HL-60 (cell line): ENCODE measurements at regions not wholly inside any gene's neighbourhood (a gene's known extent, or its start where the extent isn't known, plus 50 kb on each side); places are given as distances from the start of the nearest gene placed in this dataset.

Experiments used
- DNase-seq, 2 experiments: peaks; one replicate each; pipeline ENCODE4 v3.0.0-alpha.2; 2010 to 2020; ENCODE audit warnings: low read depth in 1 of 2, low spot score in 1 of 2
- H3K27ac ChIP-seq: fragments of 250-450 bp; sonication (Bioruptor Pico); replicated peaks from 2 replicates; pipeline ENCODE4 v1.5.1; 2020; ENCODE audit warnings: mild to moderate bottlenecking, moderate library complexity
- H3K27me3 ChIP-seq: fragments of 250-450 bp; sonication (Bioruptor Pico); 2 replicates; pipeline ENCODE4 v1.5.1; 2021; ENCODE audit warnings: mild to moderate bottlenecking, moderate library complexity; ENCODE audit not compliant: insufficient read depth, poor library complexity, severe bottlenecking
- H3K4me3 ChIP-seq: replicated peaks from 2 replicates; pipeline ENCODE4 v1.5.1; 2011; ENCODE audit warnings: mild to moderate bottlenecking, control low read depth, low read length; ENCODE audit not compliant: insufficient read depth
- CTCF ChIP-seq: IDR thresholded peaks from one replicate; pipeline ENCODE4 v1.5.1; 2011; ENCODE audit warnings: low read length, control low read depth, inconsistent platforms; ENCODE audit not compliant: insufficient read depth
- GABPA ChIP-seq: IDR thresholded peaks from 2 replicates; pipeline ENCODE4 v1.6.1; 2012; ENCODE audit warnings: low read depth
- POLR2AphosphoS5 ChIP-seq: IDR thresholded peaks from 2 replicates; pipeline ENCODE4 v1.6.1; 2012; ENCODE audit warnings: low read depth
- REST ChIP-seq: IDR thresholded peaks from 2 replicates; pipeline ENCODE4 v1.6.1; 2012; ENCODE audit warnings: low read depth; ENCODE audit not compliant: insufficient replicate concordance
- SPI1 ChIP-seq: IDR thresholded peaks from 2 replicates; pipeline ENCODE4 v1.6.1; 2012; ENCODE audit warnings: low read depth, mild to moderate bottlenecking, borderline replicate concordance

DNA sequence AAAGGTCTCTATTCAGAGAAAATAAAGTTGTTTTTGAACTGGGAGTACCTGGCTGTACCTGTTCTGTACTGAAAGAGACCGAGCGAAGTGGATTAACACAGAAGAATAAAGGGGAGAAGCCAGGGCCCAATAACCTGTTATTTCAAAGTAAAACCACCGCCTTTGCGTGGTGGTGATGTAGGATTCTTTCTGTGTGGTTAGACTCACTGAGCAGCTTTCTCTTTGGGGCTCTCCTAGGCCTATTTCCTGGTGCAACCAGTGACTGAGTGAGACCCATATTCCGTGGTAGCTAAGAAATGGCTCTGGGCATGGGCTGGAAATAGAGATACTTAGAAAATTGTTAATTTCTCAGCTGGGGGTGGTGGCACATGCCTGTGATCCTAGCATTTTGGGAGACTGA is 99.9 kb downstream of the XCL2 start:
- H3K4me3 ChIP-seq, result no peak overlapping the region
- H3K27ac ChIP-seq, result no peak overlapping the region
- H3K27me3 ChIP-seq, result no peaks in the 10 kb centered on the region
- no peak for DNase-seq
- no peak for TF ChIP-seq SPI1
- TF ChIP-seq GABPA, result no peak
- TF ChIP-seq REST, result no peak
- no peak for TF ChIP-seq CTCF
- no peak for TF ChIP-seq POLR2AphosphoS5

DNA sequence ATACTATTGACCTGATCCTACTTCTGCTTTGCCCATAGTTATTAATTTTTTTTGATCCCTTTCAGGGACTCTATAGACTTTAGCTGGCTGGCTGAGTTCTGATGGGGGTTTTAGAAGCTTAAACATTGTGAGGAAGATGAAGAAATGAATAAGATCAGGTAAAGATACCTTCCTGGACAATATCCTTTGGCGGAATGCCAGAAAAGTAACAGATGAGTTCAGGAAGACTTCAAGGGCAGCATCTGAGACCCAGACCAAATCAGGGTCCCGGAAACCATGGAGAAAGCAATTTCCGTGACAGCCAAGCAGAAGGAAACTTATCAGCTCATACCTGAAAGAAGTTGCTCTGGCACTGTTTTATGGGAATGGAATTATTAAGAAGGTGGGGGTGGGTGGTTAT is 100.4 kb downstream of the XCL2 start:
- H3K27me3 ChIP-seq, result no peaks in the 10 kb centered on the region
- no peak for DNase-seq
- TF ChIP-seq SPI1 (no peak), GABPA (no peak), CTCF (no peak), REST (no peak), POLR2AphosphoS5 (no peak)
- no peak overlapping the region for H3K4me3 ChIP-seq
- H3K27ac ChIP-seq, result no peak overlapping the region

- TF ChIP-seq CTCF (no peak), SPI1 (no peak), GABPA (no peak), POLR2AphosphoS5 (no peak), REST (no peak)
Observed at GRCh38 chr1:168442931-168443330, 100.9 kb downstream of the XCL2 start.

More at GRCh38 chr1:168442931-168443330, 100.9 kb downstream of the XCL2 start:
- Histone ChIP-seq H3K4me3 (no peak overlapping the region), H3K27ac (no peak overlapping the region), H3K27me3 (no peaks in the 10 kb centered on the region)
- DNase-seq, result no peak
